H1 (cell line): ENCODE measurements at regions not wholly inside any gene's neighbourhood (a gene's known extent, or its start where the extent isn't known, plus 50 kb on each side); places are given as distances from the start of the nearest gene placed in this dataset.
A peak's percentile ranks its signal among the peaks of the same experiment; 100 is the strongest.

Experiments
- CTCF ChIA-PET: fragments of 300-600 bp; sonication (Branson Sonifier 250); formaldehyde crosslinking; loops from one replicate; lab custom pipeline; 2021; ENCODE audit not compliant: partially characterized antibody; lab: Charles Lee
- POLR2A ChIA-PET: fragments of 300-600 bp; sonication (Branson Sonifier 250); formaldehyde crosslinking; loops from one replicate; lab custom pipeline; 2021; ENCODE audit warnings: inconsistent platforms; ENCODE audit not compliant: partially characterized antibody; lab: Charles Lee
- DNase-seq, 2 experiments: peaks; one replicate each; pipeline versions ENCODE4 v3.0.0 to v3.0.0-alpha.2; 2010 to 2022; ENCODE audit warnings: low spot score in 2 of 2, low read depth in 1 of 2, mixed read lengths in 1 of 2
- FAIRE-seq: peaks from 2 replicates; lab custom pipeline; 2011; peaks lifted over from hg19 to GRCh38; lab: Jason Lieb, UNC
- H2AFZ ChIP-seq: 2 replicates; pipeline ENCODE4 v1.8.1; 2012; ENCODE audit warnings: low read length, inconsistent platforms
- H2AK5ac ChIP-seq: 2 replicates; pipeline ENCODE4 v1.6.1; 2013; ENCODE audit warnings: low read depth, low read length
- H2BK120ac ChIP-seq: replicated peaks from 2 replicates; pipeline ENCODE3; 2013; ENCODE audit warnings: low read depth, low read length, inconsistent platforms
- H2BK12ac ChIP-seq: 2 replicates; pipeline ENCODE4 v1.6.1; 2013; ENCODE audit warnings: low read depth, low read length
- H2BK15ac ChIP-seq: 2 replicates; pipeline ENCODE4 v1.6.1; 2013; ENCODE audit warnings: low read length
- H2BK20ac ChIP-seq: 2 replicates; pipeline ENCODE4 v1.6.1; 2013; ENCODE audit warnings: low read length
- H2BK5ac ChIP-seq: 2 replicates; pipeline ENCODE4 v1.6.1; 2013; ENCODE audit warnings: low read depth, low read length
- H3K14ac ChIP-seq: 2 replicates; pipeline ENCODE4 v1.6.1; 2013; ENCODE audit warnings: inconsistent platforms; ENCODE audit not compliant: insufficient read length
- H3K18ac ChIP-seq: 2 replicates; pipeline ENCODE4 v1.6.1; 2013; ENCODE audit warnings: low read length; ENCODE audit errors: extremely low read depth
- H3K23ac ChIP-seq: 2 replicates; pipeline ENCODE4 v1.6.1; 2013; ENCODE audit warnings: inconsistent platforms; ENCODE audit not compliant: insufficient read length
- H3K23me2 ChIP-seq: 2 replicates; pipeline ENCODE4 v1.6.1; 2013; ENCODE audit warnings: low read depth, low read length
- H3K27ac ChIP-seq: 2 replicates; pipeline ENCODE4 v1.6.1; 2011; ENCODE audit warnings: low read depth, low read length, inconsistent platforms
- H3K27me3 ChIP-seq, 4 experiments: replicated peaks in 1 of 4; 1 replicate in 1 of 4; 2 replicates in 3 of 4; pipeline versions ENCODE4 v1.6.1 to v1.8.1; 2011 to 2013; ENCODE audit warnings: low read length in 3 of 4, mild to moderate bottlenecking in 3 of 4, inconsistent platforms in 2 of 4, mixed read lengths in 2 of 4, moderate library complexity in 1 of 4; ENCODE audit not compliant: control insufficient read depth in 3 of 4, insufficient read depth in 3 of 4; ENCODE audit errors: extremely low read depth in 1 of 4
- H3K36me3 ChIP-seq, 4 experiments: 2 replicates each; pipeline versions ENCODE4 v1.6.1 to v1.8.1; 2011 to 2013; ENCODE audit warnings: mild to moderate bottlenecking in 4 of 4, low read length in 3 of 4, moderate library complexity in 2 of 4, control low read depth in 1 of 4, inconsistent platforms in 1 of 4; ENCODE audit not compliant: insufficient read depth in 4 of 4, control insufficient read depth in 2 of 4
- H3K4ac ChIP-seq: replicated peaks from 2 replicates; pipeline ENCODE3; 2013; ENCODE audit warnings: low read length, low read depth, mixed read lengths, inconsistent platforms; ENCODE audit not compliant: insufficient read length
- H3K4me1 ChIP-seq, 4 experiments: replicated peaks in 1 of 4; 1 replicate in 1 of 4; 2 replicates in 3 of 4; pipeline versions ENCODE4 v1.6.1 to v1.8.1; 2011 to 2013; ENCODE audit warnings: low read length in 3 of 4, inconsistent platforms in 2 of 4, mixed read lengths in 1 of 4; ENCODE audit not compliant: insufficient read depth in 4 of 4, control insufficient read depth in 3 of 4
- H3K4me2 ChIP-seq, 2 experiments: 2 replicates each; pipeline versions ENCODE4 v1.6.1 to v1.8.1; 2011 to 2013; ENCODE audit warnings: low read depth in 2 of 2, low read length in 2 of 2, control low read depth in 1 of 2, inconsistent platforms in 1 of 2, mild to moderate bottlenecking in 1 of 2; ENCODE audit not compliant: insufficient read depth in 1 of 2
- H3K4me3 ChIP-seq, 4 experiments: fragments of 200-600, 300-600 bp in 1 of 4; sonication (generic), shearing (Covaris generic), sonication (Bioruptor Twin) in 1 of 4; 2 replicates each; pipeline versions ENCODE4 v1.5.1 to v1.8.1; 2011 to 2016; ENCODE audit warnings: low read length in 4 of 4, low read depth in 3 of 4, control low read depth in 2 of 4, inconsistent platforms in 2 of 4, mild to moderate bottlenecking in 2 of 4, mixed read lengths in 1 of 4, moderate library complexity in 1 of 4; ENCODE audit not compliant: insufficient read depth in 2 of 4; ENCODE audit errors: extremely low read depth in 1 of 4
- H3K56ac ChIP-seq: replicated peaks from 2 replicates; pipeline ENCODE3; 2013; ENCODE audit warnings: low read depth, mild to moderate bottlenecking, mixed read lengths, low read length, inconsistent platforms; ENCODE audit not compliant: insufficient read length
- H3K79me1 ChIP-seq: 2 replicates; pipeline ENCODE4 v1.6.1; 2013; ENCODE audit warnings: low read depth, low read length, control low read depth
- H3K79me2 ChIP-seq, 2 experiments: 2 replicates each; pipeline versions ENCODE4 v1.6.1 to v1.8.1; 2012 to 2013; ENCODE audit warnings: low read length in 2 of 2, mild to moderate bottlenecking in 2 of 2, inconsistent platforms in 1 of 2; ENCODE audit not compliant: insufficient read depth in 2 of 2, control insufficient read depth in 1 of 2
- H3K9ac ChIP-seq, 4 experiments: replicated peaks in 1 of 4; 1 replicate in 1 of 4; 2 replicates in 3 of 4; pipeline versions ENCODE4 v1.6.1 to v1.8.1; 2011 to 2013; ENCODE audit warnings: low read depth in 3 of 4, low read length in 3 of 4, control low read depth in 2 of 4, mild to moderate bottlenecking in 2 of 4, moderate library complexity in 2 of 4, inconsistent platforms in 1 of 4; ENCODE audit errors: extremely low read depth in 1 of 4
- H3K9me3 ChIP-seq, 2 experiments: 2 replicates each; pipeline versions ENCODE4 v1.6.1 to v1.8.1; 2012 to 2013; ENCODE audit warnings: mild to moderate bottlenecking in 2 of 2, moderate library complexity in 2 of 2, control low read depth in 1 of 2, inconsistent platforms in 1 of 2, low read depth in 1 of 2, low read length in 1 of 2, mixed read lengths in 1 of 2; ENCODE audit not compliant: insufficient read depth in 2 of 2
- H4K20me1 ChIP-seq, 2 experiments: replicated peaks in 1 of 2; 2 replicates each; pipeline versions ENCODE3 to v1.8.1; 2011 to 2013; ENCODE audit warnings: inconsistent platforms in 2 of 2, low read length in 2 of 2, mild to moderate bottlenecking in 1 of 2; ENCODE audit not compliant: insufficient read depth in 2 of 2, control insufficient read depth in 1 of 2
- H4K5ac ChIP-seq: 2 replicates; pipeline ENCODE4 v1.6.1; 2013; ENCODE audit warnings: low read length, low read depth, mixed read lengths, inconsistent platforms; ENCODE audit not compliant: insufficient read length
- H4K8ac ChIP-seq: 2 replicates; pipeline ENCODE4 v1.8.0; 2013; ENCODE audit warnings: mild to moderate bottlenecking, moderate library complexity, low read length, inconsistent platforms; ENCODE audit not compliant: insufficient read depth; ENCODE audit errors: extremely low read depth
- H4K91ac ChIP-seq: replicated peaks from 2 replicates; pipeline ENCODE3; 2013; ENCODE audit warnings: low read length, mixed read lengths, inconsistent platforms; ENCODE audit not compliant: insufficient read length
- GABPA ChIP-seq: IDR thresholded peaks from 2 replicates; pipeline ENCODE4 v1.6.1; 2011; ENCODE audit warnings: mild to moderate bottlenecking, low read length, moderate library complexity, borderline replicate concordance; ENCODE audit not compliant: insufficient read depth
- RAD21 ChIP-seq, 2 experiments: IDR thresholded peaks in 1 of 2; conservative IDR thresholded peaks in 1 of 2; 2 replicates each; pipeline ENCODE4 v1.6.1; 2011; ENCODE audit warnings: low read depth in 2 of 2, low read length in 2 of 2, improper control_type of control experiment in 1 of 2, inconsistent platforms in 1 of 2, mild to moderate bottlenecking in 1 of 2, moderate library complexity in 1 of 2
- WGBS, 2 experiments: shearing (Covaris generic) in 1 of 2; methylation state at CpG; one replicate each; pipeline versions ENCODE4 v1.1.6 to v1.1.7; 2013 to 2015; ENCODE audit warnings: low lambda C conversion rate in 2 of 2, mixed read lengths in 2 of 2, inconsistent platforms in 1 of 2, low coverage in 1 of 2, missing lambda C conversion rate in 1 of 2; ENCODE audit not compliant: insufficient replicate concordance in 2 of 2, insufficient coverage in 1 of 2, insufficient read length in 1 of 2; ENCODE audit errors: extremely low coverage in 1 of 2, missing lambda C conversion rate in 1 of 2; 5-methylcytosine and 5-hydroxymethylcytosine counted together
- TF ChIP-seq, protein P1 (sequence below), 3 experiments: IDR thresholded peaks; 1 replicate in 2 of 3; 2 replicates in 1 of 3; pipeline versions ENCODE4 v1.5.1 to v1.6.1; 2011; ENCODE audit warnings: low read length in 3 of 3, mild to moderate bottlenecking in 3 of 3, inconsistent platforms in 2 of 3, low read depth in 1 of 3, moderate library complexity in 1 of 3; ENCODE audit not compliant: insufficient read depth in 1 of 3; ENCODE audit errors: control extremely low read depth in 1 of 3

GRCh38 chr14:86057018-86057667 is 527.2 kb downstream of the FLRT2 start:
- Histone ChIP-seq H4K20me1 (no peaks in the 10 kb centered on the region), H3K4me2 (no peak overlapping the region), H3K23me2 (no peaks in the 10 kb centered on the region), H4K5ac (no peak overlapping the region), H3K27ac (no peak overlapping the region), H2BK5ac (no peak overlapping the region), H3K79me1 (no peaks in the 10 kb centered on the region), H3K18ac (no peak overlapping the region), H2AK5ac (no peak overlapping the region), H3K56ac (no peak overlapping the region), H3K4me3 (no peak overlapping the region), H3K36me3 (no peaks in the 10 kb centered on the region), H3K4ac (no peak overlapping the region), H2BK15ac (no peak overlapping the region), H2AFZ (no peak overlapping the region), H3K14ac (no peak overlapping the region), H4K91ac (no peak overlapping the region), H3K4me1 (no peaks in the 10 kb centered on the region), H4K8ac (no peak overlapping the region), H3K79me2 (no peaks in the 10 kb centered on the region), H2BK120ac (no peak overlapping the region), H3K9me3 (no peaks in the 10 kb centered on the region), H2BK20ac (no peak overlapping the region), H2BK12ac (no peak overlapping the region), H3K27me3 (no peaks in the 10 kb centered on the region), H3K23ac (no peak overlapping the region), H3K9ac (no peak overlapping the region)
- ChIA-PET CTCF (interaction anchor here (0.7 to 2.0 kb wide), 11 partner anchors 18 to 528 kb away, joined by 3 to 9 read pairs (median 5); partner anchors contain the start of gene FLRT2), POLR2A (no interaction called here)
- WGBS, 2 experiments = 39% methylated on average over 3 of the region's 3 CpGs; no CpG with 5 or more reads in 1 of the 2 experiments
- DNase-seq (no peak), FAIRE-seq (no peak)
- TF ChIP-seq, protein P1, sequence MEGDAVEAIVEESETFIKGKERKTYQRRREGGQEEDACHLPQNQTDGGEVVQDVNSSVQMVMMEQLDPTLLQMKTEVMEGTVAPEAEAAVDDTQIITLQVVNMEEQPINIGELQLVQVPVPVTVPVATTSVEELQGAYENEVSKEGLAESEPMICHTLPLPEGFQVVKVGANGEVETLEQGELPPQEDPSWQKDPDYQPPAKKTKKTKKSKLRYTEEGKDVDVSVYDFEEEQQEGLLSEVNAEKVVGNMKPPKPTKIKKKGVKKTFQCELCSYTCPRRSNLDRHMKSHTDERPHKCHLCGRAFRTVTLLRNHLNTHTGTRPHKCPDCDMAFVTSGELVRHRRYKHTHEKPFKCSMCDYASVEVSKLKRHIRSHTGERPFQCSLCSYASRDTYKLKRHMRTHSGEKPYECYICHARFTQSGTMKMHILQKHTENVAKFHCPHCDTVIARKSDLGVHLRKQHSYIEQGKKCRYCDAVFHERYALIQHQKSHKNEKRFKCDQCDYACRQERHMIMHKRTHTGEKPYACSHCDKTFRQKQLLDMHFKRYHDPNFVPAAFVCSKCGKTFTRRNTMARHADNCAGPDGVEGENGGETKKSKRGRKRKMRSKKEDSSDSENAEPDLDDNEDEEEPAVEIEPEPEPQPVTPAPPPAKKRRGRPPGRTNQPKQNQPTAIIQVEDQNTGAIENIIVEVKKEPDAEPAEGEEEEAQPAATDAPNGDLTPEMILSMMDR (IDR thresholded peaks at IDR 0.05; ENCODE audit: control extremely low read depth in 1 of 3, insufficient read depth in 1 of 3, low read depth in 1 of 3, low read length in 3 of 3) = peak; percentile 25 to 69 (median 62)
- no peak for TF ChIP-seq GABPA
- peak; percentile 82 to 87 for TF ChIP-seq RAD21 (IDR thresholded peaks at IDR 0.05 in 1 of 2, conservative IDR thresholded peaks at IDR 0.05 in 1 of 2; ENCODE audit: low read depth in 2 of 2, low read length in 2 of 2)
